Panc1 (cell line): ENCODE measurements at regions not wholly inside any gene's neighbourhood (a gene's known extent, or its start where the extent isn't known, plus 50 kb on each side); places are given as distances from the start of the nearest gene placed in this dataset.

Experiments used
- ATAC-seq: fragments of 200-7000 bp; cut with Tn5 transposase; 2 replicates; pipeline ENCODE4 v1.9.1; 2020; ENCODE audit warnings: mild to moderate bottlenecking, moderate library complexity
- BruUV-seq: library from RNA; stranded (reverse); fragments of 400-500 nt; replicated peaks from 2 replicates; lab custom pipeline; 2021; lab: Mats Ljungman, UMichigan
- CTCF ChIA-PET: fragments of 300-600 bp; sonication (Branson Sonifier 250); formaldehyde crosslinking; loops from one replicate; lab custom pipeline; 2022; ENCODE audit warnings: antibody characterized with exemption; lab: Charles Lee
- POLR2A ChIA-PET: fragments of 300-600 bp; sonication (Branson Sonifier 250); formaldehyde crosslinking; loops from one replicate; lab custom pipeline; 2022; ENCODE audit warnings: antibody characterized with exemption; lab: Charles Lee
- DNase-seq: peaks from one replicate; pipeline ENCODE4 v3.0.0-alpha.2; 2010; ENCODE audit warnings: low read depth, low spot score
- H3K27ac ChIP-seq: 2 replicates; pipeline ENCODE4 v1.5.1; 2011; ENCODE audit warnings: mild to moderate bottlenecking, low read length, inconsistent platforms
- H3K27me3 ChIP-seq: fragments of 200-500 bp; sonication (Bioruptor generic); 2 replicates; pipeline ENCODE4 v1.6.0; 2014; ENCODE audit warnings: low read length, inconsistent platforms; ENCODE audit not compliant: control insufficient read depth, insufficient read depth
- H3K36me3 ChIP-seq: fragments of 200-500 bp; sonication (Bioruptor generic); 2 replicates; pipeline ENCODE4 v1.5.1; 2014; ENCODE audit warnings: inconsistent platforms, mild to moderate bottlenecking, low read length, moderate library complexity; ENCODE audit not compliant: control insufficient read depth, insufficient read depth
- H3K4me1 ChIP-seq: 2 replicates; pipeline ENCODE4 v1.5.1; 2011; ENCODE audit warnings: inconsistent platforms, mild to moderate bottlenecking, low read length, moderate library complexity; ENCODE audit not compliant: control insufficient read depth, insufficient read depth
- H3K4me3 ChIP-seq, 2 experiments: 2 replicates each; pipeline ENCODE4 v1.5.1; 2011 to 2012; ENCODE audit warnings: low read depth in 2 of 2, low read length in 2 of 2, mild to moderate bottlenecking in 2 of 2, inconsistent platforms in 1 of 2, moderate library complexity in 1 of 2
- H3K9me3 ChIP-seq: fragments of 200-500 bp; sonication (Bioruptor generic); 2 replicates; pipeline ENCODE4 v1.5.1; 2014; ENCODE audit warnings: low read depth, mild to moderate bottlenecking, inconsistent platforms, low read length, moderate library complexity; ENCODE audit not compliant: control insufficient read depth, insufficient read depth
- CTCF ChIP-seq: fragments of 450-650 bp; IDR thresholded peaks from 2 replicates; pipeline ENCODE4 v1.5.1; 2017; ENCODE audit warnings: mild to moderate bottlenecking
- POLR2AphosphoS5 ChIP-seq: IDR thresholded peaks from 2 replicates; pipeline ENCODE4 v1.6.1; 2012; ENCODE audit warnings: mild to moderate bottlenecking, low read depth, low read length, moderate library complexity
- REST ChIP-seq, 2 experiments: IDR thresholded peaks; 2 replicates each; pipeline ENCODE4 v1.6.1; 2011 to 2012; ENCODE audit warnings: low read depth in 2 of 2, control low read depth in 1 of 2, low read length in 1 of 2, mild to moderate bottlenecking in 1 of 2, moderate library complexity in 1 of 2; ENCODE audit not compliant: insufficient read depth in 1 of 2
- SIN3A ChIP-seq: IDR thresholded peaks from 2 replicates; pipeline ENCODE4 v1.6.1; 2012; ENCODE audit warnings: low read depth, mild to moderate bottlenecking, low read length, moderate library complexity, borderline replicate concordance; ENCODE audit not compliant: insufficient read depth
- TCF7L2 ChIP-seq: IDR thresholded peaks from 2 replicates; pipeline ENCODE4 v1.6.1; 2011; ENCODE audit warnings: mild to moderate bottlenecking, low read depth, low read length, inconsistent platforms
- in situ Hi-C: cut with HindIII; loops from 2 replicates; pipeline ENCODE4 v1.10.0; 2016; ENCODE audit warnings: low sequenced_read_pairs, low pct_unique_long_range_greater_than_20kb
- intact Hi-C: fragments of 100-400 bp; cut with micrococcal nuclease; formaldehyde crosslinking; loops from one replicate; pipeline ENCODE4 v1.10.0; 2022; ENCODE audit not compliant: unreplicated experiment

GRCh38 chr13:30847650-30848307 is 58.3 kb upstream of the MEDAG start:
- no TSS peak for BruUV-seq
- ATAC-seq (no peak), DNase-seq (no peak)
- no peaks in the 10 kb centered on the region for H3K9me3 ChIP-seq
- in situ Hi-C loops, result no loop called here
- no peak overlapping the region for H3K4me3 ChIP-seq
- ChIA-PET POLR2A (interaction anchor here (0.5 kb wide), 1 partner anchor 202 kb away, joined by 6 read pairs; no protein-coding TSS in a partner anchor), CTCF (no interaction called here)
- no peak for TF ChIP-seq CTCF
- TF ChIP-seq SIN3A, result no peak
- TF ChIP-seq REST (IDR thresholded peaks at IDR 0.05; ENCODE audit: insufficient read depth in 1 of 2, low read depth in 2 of 2, low read length in 1 of 2), result no peak
- no peak for TF ChIP-seq TCF7L2
- TF ChIP-seq POLR2AphosphoS5, result no peak
- no peaks in the 10 kb centered on the region for H3K36me3 ChIP-seq
- peaks cover 18% of the 10 kb centered on the region for H3K4me1 ChIP-seq
- H3K27ac ChIP-seq, result peak overlapping the region; percentile 66
- no peaks in the 10 kb centered on the region for H3K27me3 ChIP-seq
- intact Hi-C loops, result no loop called here

GRCh38 chr13:30848332-30849027 is 57.6 kb upstream of the MEDAG start:
- TF ChIP-seq REST (IDR thresholded peaks at IDR 0.05; ENCODE audit: insufficient read depth in 1 of 2, low read depth in 2 of 2, low read length in 1 of 2) (no peak), CTCF (no peak), POLR2AphosphoS5 (no peak), SIN3A (no peak)
- Histone ChIP-seq H3K36me3 (no peaks in the 10 kb centered on the region), H3K4me1 (peaks cover 18% of the 10 kb centered on the region), H3K27me3 (no peaks in the 10 kb centered on the region), H3K9me3 (no peaks in the 10 kb centered on the region), H3K27ac (peak overlapping the region; percentile 44; the same call in 1 of the 2 replicates), H3K4me3 (no peak overlapping the region)
- ChIA-PET POLR2A (interaction anchor here (0.5 kb wide), 1 partner anchor 203 kb away, joined by 6 read pairs; no protein-coding TSS in a partner anchor), CTCF (no interaction called here)
- DNase-seq, result no peak
- in situ Hi-C loops (no loop called here), intact Hi-C loops (no loop called here)
- BruUV-seq, result no TSS peak
- no peak for ATAC-seq
